Neutrophil (primary cell): ENCODE measurements at regions not wholly inside any gene's neighbourhood (a gene's known extent, or its start where the extent isn't known, plus 50 kb on each side); places are given as distances from the start of the nearest gene placed in this dataset.

Experiments
- H3K27ac ChIP-seq: fragments of 200-600 bp; sonication (generic); 2 replicates; pipeline ENCODE4 v1.5.1; 2016; ENCODE audit warnings: mild to moderate bottlenecking, moderate library complexity
- H3K27me3 ChIP-seq: fragments of 200-600 bp; sonication (generic); 2 replicates; pipeline ENCODE4 v1.6.0; 2016; ENCODE audit warnings: mild to moderate bottlenecking
- H3K36me3 ChIP-seq: fragments of 200-600 bp; sonication (generic); 2 replicates; pipeline ENCODE4 v1.5.1; 2017
- H3K4me1 ChIP-seq, 2 experiments: fragments of 200-600 bp in 1 of 2; sonication (generic) in 1 of 2; 1 replicate in 1 of 2; 2 replicates in 1 of 2; pipeline versions ENCODE4 v1.5.1 to v1.6.1; 2013 to 2016; ENCODE audit warnings: low read depth in 1 of 2, low read length in 1 of 2, mild to moderate bottlenecking in 1 of 2, moderate library complexity in 1 of 2; ENCODE audit not compliant: control insufficient read depth in 1 of 2, insufficient read depth in 1 of 2
- H3K4me3 ChIP-seq, 2 experiments: fragments of 200-600 bp in 1 of 2; sonication (generic) in 1 of 2; 1 replicate in 1 of 2; 2 replicates in 1 of 2; pipeline ENCODE4 v1.5.1; 2013 to 2016; ENCODE audit warnings: low read depth in 1 of 2, low read length in 1 of 2, mild to moderate bottlenecking in 1 of 2, moderate library complexity in 1 of 2
- H3K9me3 ChIP-seq: fragments of 200-600 bp; sonication (generic); 2 replicates; pipeline ENCODE4 v1.5.1; 2016
- CTCF ChIP-seq: fragments of 200-600 bp; sonication (generic); IDR thresholded peaks from 2 replicates; pipeline ENCODE4 v1.5.1; 2016; ENCODE audit warnings: antibody characterized with exemption

- H3K36me3 ChIP-seq = no peaks in the 10 kb centered on the region
- no peak for TF ChIP-seq CTCF
- no peak overlapping the region for H3K4me3 ChIP-seq
- H3K9me3 ChIP-seq = no peaks in the 10 kb centered on the region
- H3K27ac ChIP-seq = no peak overlapping the region
- no peaks in the 10 kb centered on the region for H3K27me3 ChIP-seq
- H3K4me1 ChIP-seq = no peaks in the 10 kb centered on the region
Observed at GRCh38 chr19:30090476-30090875, 148.4 kb downstream of the URI1 start.

GRCh38 chr19:30090963-30091362, 148.9 kb downstream of the URI1 start:
- H3K9me3 ChIP-seq = no peaks in the 10 kb centered on the region
- no peak for TF ChIP-seq CTCF

GRCh38 chr19:30091456-30091855, 149.4 kb downstream of the URI1 start:
- no peaks in the 10 kb centered on the region for H3K36me3 ChIP-seq
- H3K27me3 ChIP-seq = no peaks in the 10 kb centered on the region
- H3K9me3 ChIP-seq = no peaks in the 10 kb centered on the region
- TF ChIP-seq CTCF = no peak
- no peak overlapping the region for H3K4me3 ChIP-seq
- no peak overlapping the region for H3K27ac ChIP-seq
- no peaks in the 10 kb centered on the region for H3K4me1 ChIP-seq

More at GRCh38 chr19:30090963-30091362, 148.9 kb downstream of the URI1 start:
- H3K36me3 ChIP-seq = no peaks in the 10 kb centered on the region
- no peak overlapping the region for H3K4me3 ChIP-seq
- no peaks in the 10 kb centered on the region for H3K27me3 ChIP-seq
- H3K4me1 ChIP-seq = no peaks in the 10 kb centered on the region
- no peak overlapping the region for H3K27ac ChIP-seq

- Histone ChIP-seq H3K4me1 (no peaks in the 10 kb centered on the region), H3K27ac (no peak overlapping the region), H3K9me3 (no peaks in the 10 kb centered on the region), H3K36me3 (no peaks in the 10 kb centered on the region), H3K27me3 (no peaks in the 10 kb centered on the region), H3K4me3 (no peak overlapping the region)
- no peak for TF ChIP-seq CTCF
Observed at GRCh38 chr19:30091856-30092255, 149.8 kb downstream of the URI1 start.

GRCh38 chr19:30092721-30093569, 150.9 kb downstream of the URI1 start:
- Histone ChIP-seq H3K4me1 (no peaks in the 10 kb centered on the region), H3K27me3 (no peaks in the 10 kb centered on the region), H3K27ac (no peak overlapping the region), H3K4me3 (no peak overlapping the region), H3K36me3 (no peaks in the 10 kb centered on the region), H3K9me3 (no peaks in the 10 kb centered on the region)
- no peak for TF ChIP-seq CTCF
